Activated CD4-positive, alpha-beta T cell treated with anti-CD3 and anti-CD28 coated beads for 24 hours (primary cell): ENCODE measurements at regions not wholly inside any gene's neighbourhood (a gene's known extent, or its start where the extent isn't known, plus 50 kb on each side); places are given as distances from the start of the nearest gene placed in this dataset.
"Not testable (repeated sequence)": the region's sequence is repeated elsewhere in the genome, so short reads cannot be mapped to it uniquely, and the experiment has no call there.

Experiments
- DNase-seq, 2 donors: peaks; one replicate each; pipeline ENCODE4 v3.0.0-alpha.2; 2020; ENCODE audit warnings: low read depth in 2 of 2

GRCh38 chr2:7094231-7094741 lies 177.1 kb downstream of the RNF144A start:
- DNase-seq = no peak

- DNase-seq = no peak
Measured at GRCh38 chr2:7096726-7097352, 179.6 kb downstream of the RNF144A start.

DNA sequence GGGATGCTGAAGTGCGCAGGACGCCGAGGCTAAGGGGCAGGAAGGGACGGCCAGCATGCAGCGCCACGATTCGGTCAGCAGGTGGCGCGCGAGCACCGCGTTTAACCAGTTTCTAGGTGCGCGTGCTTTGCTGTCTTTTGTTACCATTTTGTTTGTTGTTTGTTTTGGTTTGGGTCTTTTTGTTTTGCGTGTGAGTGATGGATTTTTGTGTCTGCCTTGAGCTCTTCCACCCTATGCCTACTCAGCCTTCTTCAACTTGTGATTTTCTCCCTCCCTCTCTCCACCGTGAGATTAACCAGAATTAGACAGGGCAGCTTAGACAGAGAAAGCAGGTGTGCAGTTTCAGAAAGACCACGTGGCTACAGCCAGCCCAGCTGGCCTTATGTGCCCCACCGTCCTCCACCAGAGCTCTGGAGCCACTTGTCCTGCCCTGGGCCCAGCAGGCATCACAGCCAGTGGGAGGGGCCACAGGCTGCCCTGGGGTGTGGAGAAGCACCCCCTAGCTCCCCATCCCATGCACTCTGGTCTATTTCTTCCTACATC lies 180.2 kb downstream of the RNF144A start:
- DNase-seq = peak; percentile 68 to 69

GRCh38 chr2:7098816-7099215 lies 181.6 kb downstream of the RNF144A start:
- DNase-seq = no peak

DNA sequence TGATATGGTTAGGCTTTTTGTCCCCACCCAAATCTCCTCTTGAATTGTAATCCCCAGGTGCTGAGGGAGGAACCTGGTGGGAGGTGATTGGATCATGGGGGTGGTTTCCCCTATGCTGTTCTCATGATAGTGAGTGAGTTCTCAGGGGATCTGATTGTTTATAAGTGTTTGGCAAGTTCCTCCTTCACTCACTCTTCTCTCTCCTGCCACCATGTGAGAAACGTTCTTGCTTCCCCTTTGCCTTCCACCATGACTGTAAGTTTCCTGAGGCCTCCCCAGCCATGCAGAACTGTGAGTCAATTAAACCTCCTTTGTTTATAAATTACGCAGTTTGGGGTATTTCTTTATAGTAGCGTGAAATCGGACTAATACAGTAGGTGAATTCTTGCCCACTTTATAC lies 182.5 kb downstream of the RNF144A start:
- not testable (repeated sequence) for DNase-seq

GRCh38 chr2:7102826-7103225 lies 185.6 kb downstream of the RNF144A start:
- DNase-seq = no peak

DNA sequence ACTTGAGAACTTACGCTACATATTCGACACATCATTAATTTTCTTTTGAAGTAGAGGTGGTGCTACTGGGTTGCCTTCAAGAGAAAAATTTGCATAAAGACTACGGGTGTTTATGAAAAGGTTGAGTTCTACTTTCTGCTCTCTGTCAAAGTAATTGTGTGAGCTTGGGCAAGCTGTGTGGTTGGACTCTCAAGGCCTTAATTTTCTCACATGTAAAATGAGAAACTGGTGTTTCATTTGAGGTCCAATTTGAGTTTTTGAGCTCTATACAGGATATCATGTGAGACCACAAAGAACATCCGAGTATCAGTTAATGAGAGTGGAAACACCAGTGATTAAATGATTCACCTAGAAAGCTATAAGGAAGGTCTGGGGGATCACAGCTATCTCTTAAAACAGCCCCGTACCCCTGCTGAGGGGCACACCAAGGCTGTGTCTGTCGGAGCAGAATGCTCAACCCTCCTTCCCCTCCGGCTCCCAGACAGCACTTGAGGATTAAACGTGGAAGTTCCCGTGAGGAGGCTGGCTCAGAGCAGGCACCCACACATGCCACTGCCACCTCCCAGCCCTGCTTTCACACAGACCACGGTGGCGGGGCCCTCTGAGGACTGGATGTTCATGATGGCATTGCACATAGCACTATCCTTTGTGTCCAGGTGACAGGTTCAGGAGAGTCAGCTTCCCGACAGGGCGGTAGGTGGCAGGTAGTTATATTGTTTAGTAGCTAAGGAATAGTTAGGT lies 191.8 kb downstream of the RNF144A start:
- DNase-seq = no peak

DNA sequence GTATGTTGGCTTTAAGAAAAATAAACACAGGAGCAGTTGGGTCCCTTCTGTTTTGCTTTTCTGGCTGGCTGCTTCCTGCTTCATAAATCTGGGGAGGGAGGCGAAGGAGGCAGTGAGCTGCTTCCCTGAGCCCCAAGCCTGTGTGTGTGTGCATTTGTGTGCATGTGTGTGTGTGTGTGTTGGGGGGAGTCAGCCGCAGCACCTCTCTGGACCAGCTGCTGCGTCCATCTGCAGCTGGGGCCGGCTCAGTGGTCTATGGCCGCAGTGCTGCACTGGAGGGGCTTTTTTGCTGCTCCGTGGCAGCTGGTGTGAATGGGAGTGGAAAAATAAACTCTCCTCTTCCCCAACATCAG lies 192.3 kb downstream of the RNF144A start:
- no peak for DNase-seq

DNA sequence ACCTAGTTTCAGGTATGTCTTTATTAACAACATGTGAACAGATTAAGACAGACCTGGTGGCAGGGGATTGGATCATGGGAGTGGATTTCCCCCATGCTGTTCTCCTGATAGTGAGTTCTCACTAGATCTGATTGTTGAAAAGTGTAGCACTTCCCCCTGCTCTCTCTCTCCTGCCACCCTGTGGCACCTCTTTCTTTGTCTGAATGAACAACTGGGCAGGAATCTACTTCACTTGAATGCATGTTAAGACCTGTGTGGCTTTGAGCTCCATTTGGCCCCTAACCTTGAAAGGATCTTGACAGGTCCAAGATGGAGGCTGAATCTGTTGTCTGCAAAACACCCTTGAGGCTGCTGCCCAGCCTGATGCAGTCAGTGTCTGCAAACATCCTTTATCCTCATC lies 194.4 kb downstream of the RNF144A start:
- no peak for DNase-seq

- no peak for DNase-seq
Measured at GRCh38 chr2:7115364-7115763, 198.2 kb downstream of the RNF144A start.

- no peak for DNase-seq
Measured at GRCh38 chr2:7115906-7116305, 198.7 kb downstream of the RNF144A start.

- no peak for DNase-seq
Measured at GRCh38 chr2:7116511-7116910, 199.3 kb downstream of the RNF144A start.

DNA sequence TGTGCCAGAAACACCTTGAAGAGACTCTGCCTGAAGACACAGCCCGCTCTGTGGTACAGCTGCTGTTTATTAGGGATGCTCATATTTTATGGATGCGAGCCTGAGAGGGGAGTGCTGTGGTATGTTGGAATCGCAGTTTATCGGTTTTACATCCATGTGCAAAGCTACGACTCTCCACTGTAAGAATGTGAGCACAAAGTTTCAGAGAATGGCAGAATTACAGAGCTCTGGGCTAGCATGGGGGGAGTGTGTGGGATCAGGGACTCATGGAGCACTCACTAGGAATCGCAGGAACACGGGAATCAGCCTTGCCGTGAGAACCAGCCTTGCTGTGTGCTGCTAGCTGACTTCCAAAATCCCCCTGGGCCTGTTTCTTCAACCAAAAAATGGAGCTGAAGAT lies 199.9 kb downstream of the RNF144A start:
- no peak for DNase-seq

DNA sequence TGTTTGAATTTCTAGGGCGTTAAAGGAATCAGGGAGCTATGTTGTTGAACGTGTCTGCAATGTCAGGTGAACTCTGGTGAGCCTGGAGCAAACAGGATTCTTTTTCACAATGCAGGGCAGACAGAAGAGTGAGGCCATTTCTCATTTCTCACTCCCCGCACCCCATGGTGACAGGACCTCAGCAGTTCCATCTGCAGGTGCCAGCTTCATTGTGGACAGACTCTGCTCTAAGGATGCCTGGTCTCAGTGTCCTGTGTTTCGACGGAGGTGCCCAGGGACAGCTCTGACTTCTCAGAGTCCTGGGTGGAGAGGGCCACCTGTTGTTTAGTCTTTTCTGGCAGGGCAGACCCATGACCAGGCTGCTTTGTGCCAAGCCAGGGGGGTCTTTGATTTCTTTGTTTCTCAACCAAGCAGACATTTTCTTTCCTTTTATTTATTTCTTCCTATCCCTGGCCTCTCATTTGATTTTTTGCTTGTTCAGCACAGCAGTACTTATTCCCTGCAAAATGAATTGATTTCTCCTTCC lies 201.5 kb downstream of the RNF144A start:
- DNase-seq = no peak

- no peak for DNase-seq
Measured at GRCh38 chr2:7119132-7119835, 202.1 kb downstream of the RNF144A start.

DNA sequence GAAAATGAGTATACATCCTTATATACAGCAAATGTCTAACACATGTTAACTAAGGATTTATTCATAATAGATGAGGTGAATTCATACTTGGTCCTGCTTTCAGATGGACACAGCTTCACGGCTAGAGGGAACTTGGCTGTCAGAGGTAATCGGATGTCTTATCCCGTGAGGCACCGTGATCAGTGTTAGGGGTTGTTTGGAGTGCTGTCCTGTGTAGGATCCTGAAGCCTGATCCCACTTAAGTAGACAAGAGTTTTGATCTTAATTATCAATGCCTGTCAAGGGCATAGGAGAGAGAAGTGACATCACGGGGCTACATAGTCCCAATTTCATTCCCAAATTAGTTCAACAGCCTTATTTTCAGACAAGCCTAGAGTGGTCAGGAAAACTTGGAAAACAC lies 204.6 kb downstream of the RNF144A start:
- no peak for DNase-seq

GRCh38 chr2:7127156-7127555 lies 209.9 kb downstream of the RNF144A start:
- DNase-seq = no peak

- DNase-seq = no peak
Measured at GRCh38 chr2:7127687-7128086, 210.5 kb downstream of the RNF144A start.

DNA sequence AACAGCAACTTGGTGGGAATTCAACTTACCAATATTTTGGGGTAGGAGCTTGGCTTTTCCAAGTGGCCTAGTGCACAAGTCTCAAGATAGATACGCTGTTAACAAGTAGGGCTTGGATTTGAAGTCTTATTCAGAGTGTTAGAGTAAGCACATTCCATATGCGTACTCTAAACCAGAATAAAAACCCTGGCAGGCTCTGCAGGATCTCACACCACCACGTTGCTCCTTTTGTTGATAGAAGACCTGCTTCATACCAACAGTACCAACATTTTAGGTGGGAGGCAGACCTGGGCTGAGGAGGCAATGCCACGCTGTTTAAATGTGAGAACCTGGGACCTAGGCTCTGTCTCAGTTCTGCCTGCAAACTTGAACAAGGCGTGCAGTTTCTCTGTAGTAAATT lies 214.0 kb downstream of the RNF144A start:
- no peak for DNase-seq

GRCh38 chr2:7132753-7133152 lies 215.5 kb downstream of the RNF144A start:
- no peak for DNase-seq

- DNase-seq = no peak
Measured at GRCh38 chr2:7133521-7133920, 216.3 kb downstream of the RNF144A start.

DNA sequence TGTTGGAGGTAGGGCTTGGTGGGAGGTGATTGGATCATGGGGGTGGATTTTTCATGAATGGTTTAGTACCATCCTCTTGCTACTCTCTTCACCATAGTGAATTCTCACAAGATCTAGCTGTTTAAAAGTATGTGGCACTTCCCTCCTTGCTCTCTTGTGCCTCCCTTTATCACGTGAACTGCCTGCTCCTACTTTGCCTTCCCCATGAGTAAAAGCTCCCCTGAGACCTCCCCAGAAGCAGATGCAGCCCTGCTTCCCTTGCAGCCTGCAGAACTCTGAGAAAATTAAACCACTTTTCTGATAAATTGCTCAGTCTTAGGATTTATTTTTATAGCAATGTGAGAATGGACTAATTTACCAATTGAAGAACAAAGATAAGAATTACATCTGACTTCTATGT lies 223.1 kb downstream of the RNF144A start:
- DNase-seq = no peak
